ENCODE measurements at regions not wholly inside any gene's neighbourhood (a gene's known extent, or its start where the extent isn't known, plus 50 kb on each side); places are given as distances from the start of the nearest gene placed in this dataset.

GRCh38 chr3:116601206-116601605, 108.4 kb upstream of the TUSC7 start:
- TF ChIP-seq POLR2AphosphoS5 (IDR thresholded peaks at IDR 0.05; ENCODE audit: low read depth, low read length) (no peak), REST (IDR thresholded peaks at IDR 0.05; ENCODE audit: insufficient read depth in 1 of 2, low read depth in 2 of 2, low read length in 2 of 2) (no peak)
